HCT116 (cell line): ENCODE measurements at regions not wholly inside any gene's neighbourhood (a gene's known extent, or its start where the extent isn't known, plus 50 kb on each side); places are given as distances from the start of the nearest gene placed in this dataset.

Experiments
- ATAC-seq: fragments of 200-7000 bp; cut with Tn5 transposase; 2 replicates; pipeline ENCODE4 v1.9.1; 2020; ENCODE audit warnings: mild to moderate bottlenecking, moderate library complexity
- BruUV-seq: library from RNA; stranded (reverse); fragments of 400-500 nt; replicated peaks from 2 replicates; lab custom pipeline; 2021; lab: Mats Ljungman, UMichigan
- CTCF ChIA-PET: fragments of 300-600 bp; sonication (Branson Sonifier 250); formaldehyde crosslinking; loops from one replicate; lab custom pipeline; 2021; ENCODE audit warnings: antibody characterized with exemption; lab: Charles Lee
- POLR2A ChIA-PET: fragments of 300-600, 350-600 bp; sonication (Branson Sonifier 250); formaldehyde crosslinking; loops from one replicate; lab custom pipeline; 2021; ENCODE audit warnings: antibody characterized with exemption; lab: Charles Lee
- RAD21 ChIA-PET, 2 experiments: fragments of 300-600 bp; sonication (Branson Sonifier 250); formaldehyde crosslinking; loops; one replicate each; lab custom pipeline; 2023; ENCODE audit warnings: low total read pairs in 2 of 2; ENCODE audit not compliant: uncharacterized antibody in 2 of 2, unreplicated experiment in 2 of 2, low non-redundant PET in 1 of 2; lab: Charles Lee
- DNase-seq: peaks from one replicate; pipeline ENCODE4 v3.0.0-alpha.2; 2010; ENCODE audit warnings: low read depth, low spot score
- H2AFZ ChIP-seq: fragments of 200-600 bp; shearing (Covaris generic), sonication (generic); 2 replicates; pipeline ENCODE4 v1.6.1; 2017; ENCODE audit warnings: low read depth, mixed run types, mixed read lengths, antibody characterized with exemption, low read length; ENCODE audit not compliant: poor library complexity, severe bottlenecking
- H3K27ac ChIP-seq: 2 replicates; pipeline ENCODE4 v1.5.1; 2012; ENCODE audit warnings: low read depth, low read length
- H3K27me3 ChIP-seq: fragments of 200-600 bp; sonication (generic); 2 replicates; pipeline ENCODE4 v1.6.1; 2016; ENCODE audit warnings: mixed run types, low read length, mixed read lengths; ENCODE audit not compliant: insufficient read depth
- H3K36me3 ChIP-seq, 2 experiments: fragments of 200-500 bp in 1 of 2; fragments of 200-600 bp in 1 of 2; sonication (Bioruptor generic) in 1 of 2; sonication (generic) in 1 of 2; 2 replicates each; pipeline versions ENCODE4 v1.5.1 to v1.6.1; 2014 to 2016; ENCODE audit warnings: low read length in 2 of 2, inconsistent platforms in 1 of 2, mixed read lengths in 1 of 2, mixed run types in 1 of 2; ENCODE audit not compliant: insufficient read depth in 2 of 2, control insufficient read depth in 1 of 2
- H3K4me1 ChIP-seq, 2 experiments: fragments of 200-600 bp in 1 of 2; sonication (generic) in 1 of 2; 2 replicates each; pipeline versions ENCODE4 v1.5.1 to v1.6.1; 2012 to 2017; ENCODE audit warnings: low read length in 2 of 2, inconsistent platforms in 1 of 2, mild to moderate bottlenecking in 1 of 2, mixed read lengths in 1 of 2, mixed run types in 1 of 2, moderate library complexity in 1 of 2; ENCODE audit not compliant: insufficient read depth in 2 of 2, control insufficient read depth in 1 of 2
- H3K4me2 ChIP-seq: fragments of 200-600 bp; sonication (generic); 2 replicates; pipeline ENCODE4 v1.6.1; 2017; ENCODE audit warnings: mixed run types, low read length, mixed read lengths
- H3K4me3 ChIP-seq, 2 experiments: fragments of 200-600 bp in 1 of 2; sonication (generic) in 1 of 2; replicated peaks in 1 of 2; 2 replicates each; pipeline ENCODE4 v1.5.1; 2011 to 2016; ENCODE audit warnings: low read length in 2 of 2, control low read depth in 1 of 2, low read depth in 1 of 2, mild to moderate bottlenecking in 1 of 2, mixed read lengths in 1 of 2, mixed run types in 1 of 2
- H3K79me2 ChIP-seq: fragments of 200-600 bp; sonication (generic); 2 replicates; pipeline ENCODE4 v1.6.1; 2017; ENCODE audit warnings: mild to moderate bottlenecking, mixed run types, low read length, moderate library complexity, mixed read lengths; ENCODE audit not compliant: insufficient read depth
- H3K9ac ChIP-seq: fragments of 200-600 bp; sonication (generic); 2 replicates; pipeline ENCODE4 v1.6.1; 2016; ENCODE audit warnings: low read length, mixed read lengths
- H3K9me2 ChIP-seq: fragments of 200-600 bp; sonication (generic), shearing (Covaris generic); 2 replicates; pipeline ENCODE4 v1.6.1; 2017; ENCODE audit warnings: mixed run types, mild to moderate bottlenecking, moderate library complexity; ENCODE audit not compliant: insufficient read depth
- H3K9me3 ChIP-seq, 2 experiments: fragments of 200-500 bp in 1 of 2; fragments of 200-600 bp in 1 of 2; sonication (Bioruptor generic) in 1 of 2; sonication (generic) in 1 of 2; 2 replicates each; pipeline ENCODE4 v1.6.1; 2014 to 2017; ENCODE audit warnings: low read length in 2 of 2, mixed read lengths in 2 of 2, inconsistent platforms in 1 of 2, low read depth in 1 of 2, mild to moderate bottlenecking in 1 of 2, mixed run types in 1 of 2, moderate library complexity in 1 of 2; ENCODE audit not compliant: control insufficient read depth in 1 of 2, insufficient read depth in 1 of 2
- H4K20me1 ChIP-seq: fragments of 200-600 bp; sonication (generic), shearing (Covaris generic); 2 replicates; pipeline ENCODE4 v1.6.1; 2017; ENCODE audit warnings: mixed run types, mild to moderate bottlenecking, moderate library complexity; ENCODE audit not compliant: insufficient read depth
- EZH2phosphoT487 ChIP-seq: fragments of 200-600 bp; IDR thresholded peaks from 2 replicates; pipeline ENCODE4 v1.6.1; 2018; ENCODE audit warnings: antibody characterized with exemption, borderline replicate concordance
- JUND ChIP-seq: IDR thresholded peaks from 2 replicates; pipeline ENCODE4 v1.6.1; 2012
- POLR2A ChIP-seq: IDR thresholded peaks from 2 replicates; pipeline ENCODE4 v1.7.0; 2011; ENCODE audit warnings: borderline replicate concordance; ENCODE audit not compliant: insufficient read depth, insufficient read length; ENCODE audit errors: extremely low read depth
- POLR2AphosphoS5 ChIP-seq: IDR thresholded peaks from 2 replicates; pipeline ENCODE4 v1.6.1; 2011; ENCODE audit warnings: mild to moderate bottlenecking, low read depth, low read length, moderate library complexity
- RAD21 ChIP-seq: IDR thresholded peaks from 2 replicates; pipeline ENCODE4 v1.6.1; 2012; ENCODE audit warnings: low read depth, mild to moderate bottlenecking
- SIN3A ChIP-seq: IDR thresholded peaks from 2 replicates; pipeline ENCODE4 v1.6.1; 2012; ENCODE audit warnings: low read depth
- SRF ChIP-seq: IDR thresholded peaks from 2 replicates; pipeline ENCODE4 v1.6.1; 2012; ENCODE audit warnings: low read depth
- YY1 ChIP-seq: IDR thresholded peaks from 2 replicates; pipeline ENCODE4 v1.6.1; 2011; ENCODE audit warnings: low read length, low read depth, moderate library complexity, mild to moderate bottlenecking; ENCODE audit not compliant: insufficient replicate concordance; ENCODE audit errors: extremely low read depth
- ZFX ChIP-seq: fragments of 450-650 bp; IDR thresholded peaks from 2 replicates; pipeline ENCODE4 v1.6.1; 2017
- intact Hi-C: fragments of 100-400 bp; cut with micrococcal nuclease; formaldehyde crosslinking; loops from 2 replicates; pipeline ENCODE4 v1.10.0; 2022
- TF ChIP-seq, protein P1 (sequence below): IDR thresholded peaks from 2 replicates; pipeline ENCODE4 v1.6.1; 2012; ENCODE audit warnings: low read depth

DNA sequence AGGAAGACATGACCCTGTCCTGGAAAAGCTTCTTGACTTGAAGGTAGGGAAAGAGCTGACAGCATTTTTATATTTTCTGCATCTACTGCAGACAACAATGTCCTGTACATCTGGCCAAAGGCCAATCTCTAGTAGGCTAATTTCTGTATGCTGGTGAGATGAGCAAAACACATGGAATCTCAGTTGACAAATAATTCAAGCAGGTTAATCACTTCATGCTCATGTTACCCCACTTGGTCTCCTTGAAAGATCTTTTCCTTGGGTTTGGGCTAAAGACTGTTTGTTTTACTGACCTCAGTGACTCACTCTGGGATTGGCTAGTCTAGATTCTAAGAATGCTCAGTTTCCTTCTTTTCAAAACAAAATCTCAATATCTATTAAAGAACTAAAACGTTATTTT lies 298.8 kb downstream of the LMO7 start (continued):
- TF ChIP-seq POLR2AphosphoS5 (no peak), SRF (no peak), SIN3A (no peak), EZH2phosphoT487 (no peak), YY1 (no peak), ZFX (no peak)
- TF ChIP-seq, all 23 proteins: peak for 0

DNA sequence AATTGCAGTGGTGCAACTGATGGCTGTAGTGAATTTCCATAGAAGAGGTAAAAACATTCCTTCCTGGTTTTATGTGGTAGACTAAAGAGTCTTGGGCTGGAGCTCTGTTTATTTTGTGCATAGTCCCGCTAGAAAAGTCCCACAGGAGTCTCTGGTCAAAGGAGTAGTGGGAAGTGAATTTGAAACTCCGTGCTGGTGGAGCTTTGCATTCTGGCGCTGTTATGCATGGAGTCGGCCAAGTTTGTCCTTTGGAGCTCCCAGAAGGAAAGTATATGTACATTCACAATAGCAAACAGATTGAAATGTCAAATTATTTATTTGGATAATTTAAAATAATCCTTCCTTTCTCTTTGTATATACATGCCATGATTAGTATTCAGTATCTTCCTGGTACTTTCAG lies 296.5 kb downstream of the LMO7 start:
- BruUV-seq, result no TSS peak
- no peaks in the 10 kb centered on the region for H3K9me2 ChIP-seq
- intact Hi-C loops, result no loop called here
- TF ChIP-seq JUND (no peak), POLR2A (no peak), RAD21 (no peak)
- TF ChIP-seq, protein P1, sequence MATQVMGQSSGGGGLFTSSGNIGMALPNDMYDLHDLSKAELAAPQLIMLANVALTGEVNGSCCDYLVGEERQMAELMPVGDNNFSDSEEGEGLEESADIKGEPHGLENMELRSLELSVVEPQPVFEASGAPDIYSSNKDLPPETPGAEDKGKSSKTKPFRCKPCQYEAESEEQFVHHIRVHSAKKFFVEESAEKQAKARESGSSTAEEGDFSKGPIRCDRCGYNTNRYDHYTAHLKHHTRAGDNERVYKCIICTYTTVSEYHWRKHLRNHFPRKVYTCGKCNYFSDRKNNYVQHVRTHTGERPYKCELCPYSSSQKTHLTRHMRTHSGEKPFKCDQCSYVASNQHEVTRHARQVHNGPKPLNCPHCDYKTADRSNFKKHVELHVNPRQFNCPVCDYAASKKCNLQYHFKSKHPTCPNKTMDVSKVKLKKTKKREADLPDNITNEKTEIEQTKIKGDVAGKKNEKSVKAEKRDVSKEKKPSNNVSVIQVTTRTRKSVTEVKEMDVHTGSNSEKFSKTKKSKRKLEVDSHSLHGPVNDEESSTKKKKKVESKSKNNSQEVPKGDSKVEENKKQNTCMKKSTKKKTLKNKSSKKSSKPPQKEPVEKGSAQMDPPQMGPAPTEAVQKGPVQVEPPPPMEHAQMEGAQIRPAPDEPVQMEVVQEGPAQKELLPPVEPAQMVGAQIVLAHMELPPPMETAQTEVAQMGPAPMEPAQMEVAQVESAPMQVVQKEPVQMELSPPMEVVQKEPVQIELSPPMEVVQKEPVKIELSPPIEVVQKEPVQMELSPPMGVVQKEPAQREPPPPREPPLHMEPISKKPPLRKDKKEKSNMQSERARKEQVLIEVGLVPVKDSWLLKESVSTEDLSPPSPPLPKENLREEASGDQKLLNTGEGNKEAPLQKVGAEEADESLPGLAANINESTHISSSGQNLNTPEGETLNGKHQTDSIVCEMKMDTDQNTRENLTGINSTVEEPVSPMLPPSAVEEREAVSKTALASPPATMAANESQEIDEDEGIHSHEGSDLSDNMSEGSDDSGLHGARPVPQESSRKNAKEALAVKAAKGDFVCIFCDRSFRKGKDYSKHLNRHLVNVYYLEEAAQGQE, result no peak
- DNase-seq (no peak), ATAC-seq (no peak)
- no peak overlapping the region for H3K9ac ChIP-seq
- H3K4me2 ChIP-seq, result no peak overlapping the region
- no peaks in the 10 kb centered on the region for H3K4me1 ChIP-seq
- H3K9me3 ChIP-seq, result no peaks in the 10 kb centered on the region
- no peaks in the 10 kb centered on the region for H3K36me3 ChIP-seq
- RAD21 ChIA-PET, result no interaction called here
- CTCF ChIA-PET, result no interaction called here
- H3K27ac ChIP-seq, result no peak overlapping the region
- H3K4me3 ChIP-seq, result no peak overlapping the region
- H2AFZ ChIP-seq, result no peak overlapping the region
- POLR2A ChIA-PET, result no interaction called here
- no peaks in the 10 kb centered on the region for H3K27me3 ChIP-seq
- no peaks in the 10 kb centered on the region for H4K20me1 ChIP-seq
- H3K79me2 ChIP-seq, result no peaks in the 10 kb centered on the region
